Astrocyte (in vitro differentiated cells and primary cell): ENCODE measurements at regions not wholly inside any gene's neighbourhood (a gene's known extent, or its start where the extent isn't known, plus 50 kb on each side); places are given as distances from the start of the nearest gene placed in this dataset.

Experiments used
- CTCF ChIP-seq: IDR thresholded peaks from 2 replicates; pipeline ENCODE4 v1.5.1; 2011; ENCODE audit warnings: low read depth, mild to moderate bottlenecking, inconsistent platforms, low read length, moderate library complexity; ENCODE audit not compliant: insufficient read depth
- EZH2 ChIP-seq: IDR thresholded peaks from 2 replicates; pipeline ENCODE4 v1.6.1; 2012; ENCODE audit warnings: mild to moderate bottlenecking, low read length, inconsistent platforms; ENCODE audit not compliant: insufficient read depth

- TF ChIP-seq CTCF (no peak), EZH2 (no peak)
Observed at GRCh38 chr14:40618225-40618898, 988.3 kb upstream of the LRFN5 start.
